Uterus (tissue), 2 donors: ENCODE measurements at regions not wholly inside any gene's neighbourhood (a gene's known extent, or its start where the extent isn't known, plus 50 kb on each side); places are given as distances from the start of the nearest gene placed in this dataset.

Source experiments
- POLR2A ChIP-seq, 2 donors: fragments of 450-650 bp; IDR thresholded peaks; one replicate each; pipeline ENCODE4 v1.6.1; 2016; ENCODE audit warnings: antibody characterized with exemption in 2 of 2, mild to moderate bottlenecking in 1 of 2, moderate library complexity in 1 of 2
- TF ChIP-seq, protein P1 (sequence below), 4 experiments: fragments of 200-600 bp in 2 of 4; fragments of 450-650 bp in 2 of 4; sonication (generic) in 2 of 4; IDR thresholded peaks; one replicate each; pipeline ENCODE4 v1.5.1; 2016 to 2019; ENCODE audit warnings: antibody characterized with exemption in 4 of 4, mild to moderate bottlenecking in 2 of 4, moderate library complexity in 1 of 4

- TF ChIP-seq, protein P1, sequence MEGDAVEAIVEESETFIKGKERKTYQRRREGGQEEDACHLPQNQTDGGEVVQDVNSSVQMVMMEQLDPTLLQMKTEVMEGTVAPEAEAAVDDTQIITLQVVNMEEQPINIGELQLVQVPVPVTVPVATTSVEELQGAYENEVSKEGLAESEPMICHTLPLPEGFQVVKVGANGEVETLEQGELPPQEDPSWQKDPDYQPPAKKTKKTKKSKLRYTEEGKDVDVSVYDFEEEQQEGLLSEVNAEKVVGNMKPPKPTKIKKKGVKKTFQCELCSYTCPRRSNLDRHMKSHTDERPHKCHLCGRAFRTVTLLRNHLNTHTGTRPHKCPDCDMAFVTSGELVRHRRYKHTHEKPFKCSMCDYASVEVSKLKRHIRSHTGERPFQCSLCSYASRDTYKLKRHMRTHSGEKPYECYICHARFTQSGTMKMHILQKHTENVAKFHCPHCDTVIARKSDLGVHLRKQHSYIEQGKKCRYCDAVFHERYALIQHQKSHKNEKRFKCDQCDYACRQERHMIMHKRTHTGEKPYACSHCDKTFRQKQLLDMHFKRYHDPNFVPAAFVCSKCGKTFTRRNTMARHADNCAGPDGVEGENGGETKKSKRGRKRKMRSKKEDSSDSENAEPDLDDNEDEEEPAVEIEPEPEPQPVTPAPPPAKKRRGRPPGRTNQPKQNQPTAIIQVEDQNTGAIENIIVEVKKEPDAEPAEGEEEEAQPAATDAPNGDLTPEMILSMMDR (IDR thresholded peaks at IDR 0.05): peak in 1 of 4 experiments; percentile 14
- no peak for TF ChIP-seq POLR2A (IDR thresholded peaks at IDR 0.05)
Measured at GRCh38 chr4:111778543-111778942, 366.7 kb upstream of the FAM241A start.
